ENCODE measurements at regions not wholly inside any gene's neighbourhood (a gene's known extent, or its start where the extent isn't known, plus 50 kb on each side); places are given as distances from the start of the nearest gene placed in this dataset.

- TF ChIP-seq EZH2 (IDR thresholded peaks at IDR 0.05) = no peak
- TF ChIP-seq CTCF (IDR thresholded peaks at IDR 0.05) = no peak
Measured at GRCh38 chr1:172895050-172895460, 155.7 kb downstream of the TNFSF18 start.
